ENCODE measurements at regions not wholly inside any gene's neighbourhood (a gene's known extent, or its start where the extent isn't known, plus 50 kb on each side); places are given as distances from the start of the nearest gene placed in this dataset.

- no peak for DNase-seq
Measured at GRCh38 chr3:170727754-170728153, 141.9 kb upstream of the SLC7A14 start.

- peak; percentile 94 for DNase-seq
Measured at GRCh38 chr3:170726976-170727661, 141.2 kb upstream of the SLC7A14 start.

DNA sequence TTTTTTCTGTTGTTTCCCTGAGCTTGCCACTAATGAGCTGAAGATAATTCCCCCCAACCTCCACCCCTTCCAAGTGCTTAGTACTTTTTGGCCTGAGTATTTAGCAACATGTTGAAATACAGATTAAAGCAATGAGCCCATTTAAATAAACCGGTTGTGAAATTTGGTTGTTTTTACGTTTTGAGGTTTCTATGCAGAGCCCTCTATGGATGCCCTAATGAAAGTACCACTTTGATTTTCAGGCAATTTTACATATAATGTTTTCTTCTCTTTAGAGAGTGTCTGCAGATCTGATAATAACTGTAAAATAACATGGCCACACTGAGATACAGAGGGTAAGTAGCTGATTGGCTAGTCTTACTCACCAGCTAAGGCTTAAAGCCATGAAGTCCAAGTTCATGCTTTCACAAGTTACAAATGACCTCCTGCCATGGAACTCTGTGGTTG is 139.4 kb upstream of the SLC7A14 start:
- no peak for DNase-seq

DNA sequence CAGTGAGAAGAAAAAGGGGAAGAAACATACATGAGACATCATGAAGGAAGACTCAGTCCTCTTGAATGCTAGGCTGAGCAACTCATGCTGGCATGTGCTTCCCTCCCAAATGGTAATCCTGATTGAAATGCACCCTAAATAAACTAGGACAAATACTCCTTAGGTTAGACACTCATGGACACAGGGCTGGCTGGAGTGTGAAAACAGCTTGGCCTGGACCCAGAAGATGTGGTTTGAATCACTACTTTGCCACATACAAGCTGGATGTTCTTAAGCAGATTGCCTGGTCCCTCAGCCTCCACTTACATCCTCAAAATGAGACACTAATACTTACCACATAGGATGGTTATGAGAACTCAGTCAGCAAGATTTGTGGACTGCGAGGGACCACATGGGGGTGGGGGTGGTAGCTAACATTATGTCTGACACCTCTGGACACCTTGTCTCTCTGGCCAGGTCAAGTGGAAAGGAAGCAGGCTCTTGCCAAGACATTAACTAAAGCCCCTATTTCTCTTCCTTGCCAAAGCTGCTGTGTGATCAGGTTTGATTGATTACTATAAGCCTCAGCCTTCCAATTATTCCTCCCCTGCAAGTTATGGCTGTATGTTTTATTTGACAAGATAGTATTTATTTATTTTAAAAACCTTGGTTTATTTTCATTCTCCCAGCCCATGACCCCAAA is 138.9 kb upstream of the SLC7A14 start:
- peak; percentile 93 for DNase-seq

GRCh38 chr3:170723241-170723640 is 137.4 kb upstream of the SLC7A14 start:
- no peak for DNase-seq

DNA sequence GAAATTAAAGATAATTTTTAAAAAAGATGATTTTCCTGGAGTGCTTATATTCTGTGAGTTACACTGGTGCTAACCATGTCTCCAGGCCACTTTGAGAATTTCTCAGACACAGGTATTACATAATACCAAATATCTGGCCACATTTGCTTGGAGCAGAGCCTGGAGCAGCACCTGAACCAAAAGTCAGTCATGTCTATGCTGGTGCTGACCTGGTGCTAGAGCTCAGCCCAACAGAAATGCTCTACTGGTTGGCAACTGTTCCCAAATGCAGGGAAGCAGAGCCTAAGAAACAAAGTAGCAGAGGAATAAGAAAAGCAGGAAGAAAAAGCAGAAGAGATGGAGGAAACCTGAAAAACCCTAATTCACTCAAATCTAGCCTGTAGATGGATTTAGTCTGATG is 135.7 kb upstream of the SLC7A14 start:
- DNase-seq, result no peak

DNA sequence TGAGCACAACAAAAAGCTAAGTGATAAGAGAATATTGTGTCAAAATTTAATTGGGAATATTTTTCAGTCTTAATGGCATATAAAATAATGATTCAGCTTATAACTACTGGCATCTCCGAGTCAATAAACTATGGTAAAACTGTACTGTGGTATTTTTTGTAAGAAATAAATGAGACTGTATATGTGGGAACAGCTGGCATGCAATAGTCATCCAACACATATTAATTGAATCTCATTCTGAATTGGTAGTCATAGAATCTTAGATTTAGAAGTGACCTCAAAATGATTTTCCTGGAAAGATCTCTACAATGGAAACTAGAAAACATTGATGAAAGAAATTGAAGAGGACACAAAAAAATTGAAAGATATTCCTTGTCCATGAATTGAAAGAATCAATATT is 133.4 kb upstream of the SLC7A14 start:
- DNase-seq, result no peak

DNA sequence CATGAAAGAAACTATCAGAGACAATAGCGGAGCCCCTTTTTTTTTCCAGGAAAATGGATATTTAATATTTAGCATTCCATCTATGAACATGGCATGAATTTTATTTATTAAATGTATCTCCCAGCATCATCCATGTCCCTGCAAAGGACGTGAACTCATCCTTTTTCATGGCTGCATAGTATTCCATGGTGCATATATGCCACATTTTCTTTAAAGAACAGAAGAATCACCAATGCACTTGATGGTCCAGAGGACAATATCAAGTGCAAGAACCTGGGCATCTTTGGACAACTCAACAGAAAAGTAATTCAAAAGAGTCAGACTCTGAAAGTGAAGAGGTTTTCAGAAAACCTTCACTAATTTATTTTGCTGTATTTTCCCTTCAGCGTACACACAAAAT is 133.0 kb upstream of the SLC7A14 start:
- no peak for DNase-seq

DNA sequence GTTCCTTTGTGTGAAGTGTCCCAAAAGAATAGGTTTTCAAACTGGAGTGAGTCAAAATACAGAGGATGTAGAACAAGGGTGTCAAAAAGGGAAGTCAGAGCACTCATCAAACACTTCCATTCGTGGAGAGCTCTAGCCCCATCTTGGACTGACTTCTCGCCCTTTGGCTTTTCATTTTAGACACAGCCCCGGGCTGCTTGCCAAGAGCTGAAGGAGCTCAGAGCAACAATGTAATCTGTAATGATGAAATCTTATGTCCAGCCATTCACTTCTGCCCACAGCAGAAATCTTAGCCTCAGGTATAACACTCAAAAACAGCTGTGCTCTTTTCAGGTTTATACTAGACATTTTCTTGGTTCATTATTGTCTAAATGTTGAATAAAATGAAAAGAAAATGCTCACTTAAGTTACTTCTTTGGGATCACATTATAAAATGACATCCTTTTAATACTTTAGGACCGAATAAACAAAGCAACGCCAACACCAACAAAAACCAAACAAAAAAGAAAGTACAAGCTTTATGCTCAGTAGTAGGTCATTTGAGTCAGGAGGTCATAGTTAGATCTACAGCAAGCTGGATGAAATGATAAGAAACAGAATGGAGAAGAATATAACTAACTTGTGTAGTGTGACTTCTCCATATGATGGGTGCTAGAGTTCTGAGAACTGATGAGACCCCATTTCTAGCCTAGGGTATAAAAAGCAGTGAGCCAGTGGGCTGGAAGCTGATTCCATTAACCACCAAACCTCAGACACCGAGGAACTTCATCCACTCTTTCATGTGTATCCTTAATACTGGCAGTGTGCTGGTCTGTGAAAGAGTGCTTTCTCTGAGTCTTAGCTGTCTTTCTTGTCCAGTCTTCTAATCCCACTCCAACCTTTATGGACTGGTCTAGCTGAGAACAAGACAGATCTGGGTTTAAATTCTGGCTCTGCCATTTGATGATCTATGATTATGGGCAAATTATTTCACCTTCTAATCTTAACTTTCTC is 131.8 kb upstream of the SLC7A14 start:
- peak; percentile 66 for DNase-seq

GRCh38 chr3:170716172-170716805 is 130.4 kb upstream of the SLC7A14 start:
- DNase-seq, result no peak

DNA sequence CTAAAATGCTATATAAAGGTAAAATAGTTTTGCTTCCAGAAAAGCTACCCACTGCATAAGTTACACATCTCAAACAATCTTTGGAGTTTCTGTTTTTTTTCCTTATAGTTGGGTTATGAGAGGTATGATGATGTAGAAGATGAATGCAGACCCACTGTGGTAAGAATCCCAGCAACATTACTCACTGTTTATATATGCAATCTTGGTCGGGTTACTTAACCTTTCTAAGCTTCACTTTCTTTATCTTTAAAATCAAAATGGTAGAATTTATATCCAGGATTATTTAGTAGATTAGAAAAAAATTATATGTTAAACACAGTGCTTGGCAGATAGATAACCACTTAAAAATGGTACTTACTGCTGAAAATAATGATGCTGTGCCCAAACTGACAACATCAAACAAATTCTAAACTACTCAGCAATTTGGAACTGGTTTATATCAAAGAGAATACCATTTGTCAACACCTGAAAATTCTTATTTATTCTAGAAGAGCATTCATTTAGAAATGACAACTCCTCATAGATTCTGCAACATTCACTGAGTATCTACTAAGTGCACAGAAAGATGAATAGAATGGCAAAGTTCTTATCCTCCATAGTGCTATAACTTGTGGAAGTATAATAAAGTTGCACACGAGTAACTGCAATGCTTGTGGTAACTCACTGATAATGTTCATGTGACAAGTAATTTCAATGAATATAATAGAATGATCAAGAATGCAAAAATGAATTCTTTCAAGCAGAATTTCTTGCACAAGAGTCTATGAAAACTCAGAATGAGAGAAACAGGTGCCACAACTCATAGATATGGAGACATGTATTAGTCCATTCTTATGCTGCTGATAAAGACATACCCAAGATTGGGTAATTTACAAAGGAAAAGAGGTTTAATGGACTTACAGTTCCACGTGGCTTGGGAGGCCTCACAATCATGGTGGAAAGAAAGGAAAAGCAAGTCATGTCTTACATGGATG is 129.0 kb upstream of the SLC7A14 start:
- peak; percentile 86 for DNase-seq

- peak; percentile 92 for DNase-seq
Measured at GRCh38 chr3:170714122-170714521, 128.2 kb upstream of the SLC7A14 start.

DNA sequence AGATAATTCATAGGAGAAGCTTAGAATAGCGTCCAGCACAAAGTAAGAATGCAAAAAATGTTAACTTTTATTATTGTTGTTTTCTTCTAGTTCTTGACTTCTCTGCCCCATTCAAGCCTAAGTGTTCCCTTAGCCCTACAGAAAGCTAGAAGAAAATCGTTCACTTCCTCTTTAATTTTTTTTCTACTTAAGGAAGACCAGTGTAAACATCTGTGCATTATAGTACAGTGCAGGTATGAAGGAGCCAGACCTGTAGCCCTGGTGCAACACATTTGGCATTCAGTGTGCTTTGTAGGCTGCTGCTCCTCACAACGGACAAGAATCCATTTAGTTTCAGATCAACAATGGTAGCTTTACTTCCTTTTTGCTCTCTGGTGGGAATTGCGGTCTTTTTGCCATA is 127.8 kb upstream of the SLC7A14 start:
- no peak for DNase-seq

DNA sequence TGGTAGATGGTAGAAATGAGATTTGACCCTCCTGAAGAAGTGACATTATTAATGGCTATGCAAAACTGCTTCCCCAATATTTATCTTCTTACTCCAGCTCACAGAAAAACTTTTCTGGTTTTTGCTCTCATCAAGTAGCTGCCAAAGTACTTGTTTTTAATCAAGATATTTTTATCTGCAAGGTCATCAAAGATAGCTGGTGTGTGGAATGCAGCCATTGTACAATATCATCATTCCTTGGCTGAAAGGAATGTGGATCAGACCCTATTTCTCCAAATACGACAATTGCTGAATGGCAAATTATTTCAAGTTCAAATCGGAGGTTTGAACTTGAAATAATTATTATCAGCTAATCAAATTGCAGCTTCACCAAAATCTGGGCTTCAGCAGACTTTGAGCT is 126.9 kb upstream of the SLC7A14 start:
- peak; percentile 36 for DNase-seq

- DNase-seq, result no peak
Measured at GRCh38 chr3:170712336-170712735, 126.5 kb upstream of the SLC7A14 start.

DNA sequence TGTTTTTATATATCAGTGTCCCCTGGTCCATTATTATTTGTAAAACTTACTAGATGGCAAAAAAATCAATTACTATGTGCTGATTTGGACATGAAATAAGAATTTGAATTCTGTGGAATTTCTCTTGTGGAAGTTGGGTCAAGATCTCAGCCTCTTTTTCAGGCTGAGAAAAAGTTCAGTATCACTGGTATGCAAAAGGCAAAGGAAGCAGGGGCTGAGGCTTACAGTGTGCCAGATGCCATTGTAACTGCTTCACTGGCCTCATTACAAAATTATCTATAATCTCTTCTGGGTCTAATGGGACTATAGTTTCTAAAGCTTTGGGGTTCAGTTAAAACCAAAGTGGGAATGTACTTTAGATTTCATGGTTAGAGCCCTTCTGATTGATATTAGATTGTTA is 125.9 kb upstream of the SLC7A14 start:
- DNase-seq, result no peak

- DNase-seq, result peak; percentile 93
Measured at GRCh38 chr3:170709046-170709445, 123.2 kb upstream of the SLC7A14 start.

GRCh38 chr3:170707899-170708298 is 122.0 kb upstream of the SLC7A14 start:
- DNase-seq, result peak; percentile 31

GRCh38 chr3:170705131-170705530 is 119.3 kb upstream of the SLC7A14 start:
- no peak for DNase-seq

GRCh38 chr3:170703121-170703588 is 117.3 kb upstream of the SLC7A14 start:
- DNase-seq, result peak; percentile 94

Measured in fibroblast of upper back skin (primary cell).